ENCODE measurements at regions not wholly inside any gene's neighbourhood (a gene's known extent, or its start where the extent isn't known, plus 50 kb on each side); places are given as distances from the start of the nearest gene placed in this dataset.

DNA sequence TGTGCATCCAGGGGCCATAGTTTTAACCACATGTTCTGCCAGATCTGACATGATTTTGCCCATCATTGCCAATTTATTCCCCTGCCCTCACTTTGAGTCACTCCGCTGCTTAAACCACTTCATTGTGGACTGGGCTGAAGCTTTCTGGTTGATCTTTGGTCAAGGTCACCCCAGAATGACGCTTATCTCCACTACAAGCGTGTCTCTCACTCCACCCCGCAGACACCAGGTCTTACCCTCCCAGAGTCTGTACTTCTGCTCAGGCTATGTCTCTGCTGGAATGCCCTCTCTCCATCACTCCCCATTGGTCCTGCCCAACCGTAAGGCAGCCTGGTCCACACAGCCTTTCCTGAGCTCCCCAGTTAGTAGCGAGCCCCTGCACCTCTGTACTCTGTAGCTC, 170.5 kb upstream of the SYT13 start:
- ATAC-seq (ENCODE audit: insufficient number of reproducible peaks, low FRiP score, low read depth) = no peak
- no peak overlapping the region for H3K4me3 ChIP-seq
- H3K27me3 ChIP-seq (replicated peaks; ENCODE audit: insufficient read depth) = no peaks in the 10 kb centered on the region
- no peaks in the 10 kb centered on the region for H3K4me1 ChIP-seq (ENCODE audit: control insufficient read depth in 1 of 2, low read depth in 2 of 2)
- no peak overlapping the region for H3K27ac ChIP-seq
- no peaks in the 10 kb centered on the region for H3K36me3 ChIP-seq
- H3K9me3 ChIP-seq = no peaks in the 10 kb centered on the region
- TF ChIP-seq, protein P1, sequence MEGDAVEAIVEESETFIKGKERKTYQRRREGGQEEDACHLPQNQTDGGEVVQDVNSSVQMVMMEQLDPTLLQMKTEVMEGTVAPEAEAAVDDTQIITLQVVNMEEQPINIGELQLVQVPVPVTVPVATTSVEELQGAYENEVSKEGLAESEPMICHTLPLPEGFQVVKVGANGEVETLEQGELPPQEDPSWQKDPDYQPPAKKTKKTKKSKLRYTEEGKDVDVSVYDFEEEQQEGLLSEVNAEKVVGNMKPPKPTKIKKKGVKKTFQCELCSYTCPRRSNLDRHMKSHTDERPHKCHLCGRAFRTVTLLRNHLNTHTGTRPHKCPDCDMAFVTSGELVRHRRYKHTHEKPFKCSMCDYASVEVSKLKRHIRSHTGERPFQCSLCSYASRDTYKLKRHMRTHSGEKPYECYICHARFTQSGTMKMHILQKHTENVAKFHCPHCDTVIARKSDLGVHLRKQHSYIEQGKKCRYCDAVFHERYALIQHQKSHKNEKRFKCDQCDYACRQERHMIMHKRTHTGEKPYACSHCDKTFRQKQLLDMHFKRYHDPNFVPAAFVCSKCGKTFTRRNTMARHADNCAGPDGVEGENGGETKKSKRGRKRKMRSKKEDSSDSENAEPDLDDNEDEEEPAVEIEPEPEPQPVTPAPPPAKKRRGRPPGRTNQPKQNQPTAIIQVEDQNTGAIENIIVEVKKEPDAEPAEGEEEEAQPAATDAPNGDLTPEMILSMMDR (IDR thresholded peaks at IDR 0.05) = no peak
- no peak for DNase-seq (ENCODE audit: low spot score)

DNA sequence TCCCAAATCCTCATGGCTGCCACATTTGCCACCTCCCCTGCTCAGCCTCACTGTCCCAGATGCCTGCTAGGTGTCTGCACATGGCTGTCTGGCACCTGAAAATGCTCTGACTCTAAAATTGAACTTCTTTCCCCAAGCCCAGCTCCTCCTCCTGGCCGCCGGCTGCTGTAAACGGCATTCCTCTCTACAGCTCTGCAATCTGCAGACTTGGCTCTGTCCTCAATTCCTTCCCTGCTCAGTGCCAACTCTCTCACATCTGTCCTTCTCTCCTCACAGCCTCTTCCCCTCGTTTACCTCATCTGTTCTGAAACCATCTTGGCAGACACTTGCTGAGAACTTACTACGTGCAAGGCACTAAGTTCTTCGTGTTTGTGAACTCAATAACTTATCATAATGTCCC, 169.4 kb upstream of the SYT13 start:
- H3K4me1 ChIP-seq (ENCODE audit: control insufficient read depth in 1 of 2, low read depth in 2 of 2) = peaks cover 0 to under 1% of the 10 kb centered on the region in 2 donors
- ATAC-seq (ENCODE audit: insufficient number of reproducible peaks, low FRiP score, low read depth) = no peak
- H3K9me3 ChIP-seq = no peaks in the 10 kb centered on the region
- H3K27me3 ChIP-seq (replicated peaks; ENCODE audit: insufficient read depth) = no peaks in the 10 kb centered on the region
- H3K36me3 ChIP-seq = no peaks in the 10 kb centered on the region
- H3K4me3 ChIP-seq = no peak overlapping the region
- no peak for DNase-seq (ENCODE audit: low spot score)
- TF ChIP-seq, protein P1 (IDR thresholded peaks at IDR 0.05) = no peak
- H3K27ac ChIP-seq = no peak overlapping the region

DNA sequence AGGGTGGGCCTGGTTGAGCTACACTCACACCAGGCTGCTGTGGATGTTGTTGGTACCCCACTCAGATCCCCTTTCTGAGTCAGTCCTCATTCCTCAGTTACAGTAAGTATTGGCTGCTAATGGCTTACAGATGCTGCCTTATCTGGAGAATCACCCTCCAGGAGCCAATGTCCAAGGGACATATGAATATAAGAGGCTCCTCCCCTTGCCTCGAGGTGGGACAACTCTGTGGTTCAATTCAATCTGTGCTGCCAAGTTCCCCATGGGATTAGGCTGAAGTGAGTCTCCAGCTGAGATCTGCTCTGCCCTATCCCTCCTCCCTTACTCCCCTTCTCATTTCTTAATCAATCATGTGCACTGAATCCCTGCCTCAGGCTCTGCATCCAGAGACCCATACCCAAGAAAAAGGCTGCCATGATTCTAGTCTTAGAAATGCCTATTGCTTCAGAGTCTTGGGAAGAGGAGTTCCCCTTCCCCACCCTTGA, 168.8 kb upstream of the SYT13 start:
- H3K4me1 ChIP-seq (ENCODE audit: control insufficient read depth in 1 of 2, low read depth in 2 of 2) = peaks cover 0 to 6% of the 10 kb centered on the region in 2 donors
- no peaks in the 10 kb centered on the region for H3K9me3 ChIP-seq
- DNase-seq (ENCODE audit: low spot score) = no peak
- no peak for ATAC-seq (ENCODE audit: insufficient number of reproducible peaks, low FRiP score, low read depth)
- H3K27me3 ChIP-seq (replicated peaks; ENCODE audit: insufficient read depth) = no peaks in the 10 kb centered on the region
- no peak overlapping the region for H3K4me3 ChIP-seq
- H3K27ac ChIP-seq = no peak overlapping the region
- H3K36me3 ChIP-seq = no peaks in the 10 kb centered on the region
- TF ChIP-seq, protein P1 (IDR thresholded peaks at IDR 0.05) = no peak

DNA sequence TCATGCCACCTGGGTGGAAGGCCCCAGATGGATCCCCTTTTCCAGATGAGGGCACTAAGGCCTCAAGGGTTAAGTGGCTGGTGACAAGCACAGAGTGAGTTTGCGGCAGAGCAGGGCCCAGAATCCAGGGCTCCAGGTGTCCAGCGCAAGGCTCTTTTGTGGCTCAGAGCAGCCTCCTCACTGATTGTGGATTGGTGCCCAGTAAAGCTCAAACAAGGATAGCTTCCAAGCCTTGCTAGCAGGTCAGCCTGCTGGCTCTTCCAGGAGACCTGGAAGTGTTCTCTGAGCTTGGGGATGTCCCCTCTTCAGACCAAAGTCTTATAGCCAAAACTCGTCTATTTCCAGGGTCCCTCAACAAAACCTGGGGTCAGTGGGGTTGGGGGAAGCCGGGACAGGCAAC, 167.6 kb upstream of the SYT13 start:
- no peaks in the 10 kb centered on the region for H3K36me3 ChIP-seq
- ATAC-seq (ENCODE audit: insufficient number of reproducible peaks, low FRiP score, low read depth) = no peak
- no peak overlapping the region for H3K4me3 ChIP-seq
- peaks cover 0 to 17% of the 10 kb centered on the region in 2 donors for H3K4me1 ChIP-seq (ENCODE audit: control insufficient read depth in 1 of 2, low read depth in 2 of 2)
- no peaks in the 10 kb centered on the region for H3K9me3 ChIP-seq
- H3K27me3 ChIP-seq (replicated peaks; ENCODE audit: insufficient read depth) = no peaks in the 10 kb centered on the region
- no peak overlapping the region for H3K27ac ChIP-seq
- DNase-seq (ENCODE audit: low spot score) = no peak
- TF ChIP-seq, protein P1 (IDR thresholded peaks at IDR 0.05) = no peak

DNA sequence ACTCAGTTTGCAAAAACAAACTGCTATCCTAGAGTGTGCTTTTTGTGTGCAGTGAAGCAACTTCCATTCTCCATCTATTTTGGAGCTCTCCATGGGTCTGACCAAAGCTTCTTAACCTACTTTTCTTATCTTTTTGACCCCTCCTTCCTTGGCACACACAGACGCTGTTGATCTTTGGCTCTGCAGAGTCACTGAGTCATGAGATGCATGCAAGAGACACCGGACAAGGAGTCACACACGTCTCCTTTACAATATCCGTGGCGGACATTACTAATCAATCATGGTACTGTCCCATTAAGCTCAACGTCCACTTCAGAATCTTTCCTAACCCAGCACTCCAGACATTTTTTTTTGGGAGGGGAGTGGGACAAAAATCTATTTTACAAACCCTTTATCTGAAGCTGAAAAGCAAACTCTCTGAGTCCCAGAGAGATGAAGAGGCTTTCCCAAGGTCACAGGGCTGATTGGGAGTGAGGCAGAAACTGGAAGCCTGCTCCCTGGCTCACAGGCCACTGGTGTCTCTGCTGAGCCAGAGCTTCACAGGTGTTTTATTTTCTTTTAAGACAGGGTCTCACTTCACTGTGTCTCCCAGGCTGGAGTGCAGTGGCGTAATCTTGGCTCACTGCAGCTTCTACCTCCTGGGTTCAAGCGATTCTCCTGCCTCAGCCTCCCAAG, 165.8 kb upstream of the SYT13 start:
- no peak overlapping the region for H3K27ac ChIP-seq
- ATAC-seq (ENCODE audit: insufficient number of reproducible peaks, low FRiP score, low read depth) = no peak
- TF ChIP-seq, protein P1 (IDR thresholded peaks at IDR 0.05) = no peak

More for the DNA sequence above, 165.8 kb upstream of the SYT13 start:
- DNase-seq (ENCODE audit: low spot score) = no peak
- no peaks in the 10 kb centered on the region for H3K9me3 ChIP-seq
- no peak overlapping the region for H3K4me3 ChIP-seq
- H3K36me3 ChIP-seq = no peaks in the 10 kb centered on the region
- peaks cover 0 to 17% of the 10 kb centered on the region in 2 donors for H3K4me1 ChIP-seq (ENCODE audit: control insufficient read depth in 1 of 2, low read depth in 2 of 2)
- no peaks in the 10 kb centered on the region for H3K27me3 ChIP-seq (replicated peaks; ENCODE audit: insufficient read depth)
